ENCODE measurements at regions not wholly inside any gene's neighbourhood (a gene's known extent, or its start where the extent isn't known, plus 50 kb on each side); places are given as distances from the start of the nearest gene placed in this dataset.

GRCh38 chr5:173527671-173528070 is 88.8 kb downstream of the BOD1 start:
- no peak for DNase-seq

- DNase-seq = no peak
These were observed 92.3 kb downstream of the BOD1 start for GRCh38 chr5:173524136-173524535.

- no peak for DNase-seq
These were observed 93.1 kb downstream of the BOD1 start for GRCh38 chr5:173523388-173523787.

GRCh38 chr5:173522518-173522917 is 93.9 kb downstream of the BOD1 start:
- DNase-seq = no peak

GRCh38 chr5:173518856-173519255 is 97.6 kb downstream of the BOD1 start:
- DNase-seq = no peak

GRCh38 chr5:173517648-173518047 is 98.8 kb downstream of the BOD1 start:
- DNase-seq = no peak

GRCh38 chr5:173515526-173515925 is 100.9 kb downstream of the BOD1 start:
- DNase-seq = no peak

GRCh38 chr5:173514661-173515060 is 101.8 kb downstream of the BOD1 start:
- no peak for DNase-seq

GRCh38 chr5:173513521-173513991 is 102.9 kb downstream of the BOD1 start:
- DNase-seq = no peak

- DNase-seq = no peak
These were observed 103.6 kb downstream of the BOD1 start for GRCh38 chr5:173512637-173513435.

GRCh38 chr5:173509060-173509459 is 107.4 kb downstream of the BOD1 start:
- DNase-seq = no peak

GRCh38 chr5:173507171-173507570 is 109.3 kb downstream of the BOD1 start:
- no peak for DNase-seq

GRCh38 chr5:173505634-173506033 is 110.8 kb downstream of the BOD1 start:
- no peak for DNase-seq

GRCh38 chr5:173501922-173502321 is 114.5 kb downstream of the BOD1 start:
- DNase-seq = no peak

- DNase-seq = no peak
These were observed 115.2 kb downstream of the BOD1 start for GRCh38 chr5:173501271-173501670.

- no peak for DNase-seq
These were observed 116.3 kb downstream of the BOD1 start for GRCh38 chr5:173500213-173500560.

- no peak for DNase-seq
These were observed 116.8 kb downstream of the BOD1 start for GRCh38 chr5:173499471-173500212.

- DNase-seq = no peak
These were observed 117.5 kb downstream of the BOD1 start for GRCh38 chr5:173498739-173499470.

GRCh38 chr5:173498286-173498685 is 118.2 kb downstream of the BOD1 start:
- no peak for DNase-seq

- no peak for DNase-seq
These were observed 118.8 kb downstream of the BOD1 start for GRCh38 chr5:173497685-173498084.

- DNase-seq = no peak
These were observed 119.6 kb downstream of the BOD1 start for GRCh38 chr5:173496883-173497255.

- DNase-seq = no peak
These were observed 120.1 kb downstream of the BOD1 start for GRCh38 chr5:173496129-173496882.
